ENCODE measurements at regions not wholly inside any gene's neighbourhood (a gene's known extent, or its start where the extent isn't known, plus 50 kb on each side); places are given as distances from the start of the nearest gene placed in this dataset.

- ChIA-PET CTCF (no interaction called here), POLR2A (no interaction called here)
- H3K4me3 ChIP-seq (ENCODE audit: low read depth, low read length) = no peak overlapping the region
- TF ChIP-seq, protein P1, sequence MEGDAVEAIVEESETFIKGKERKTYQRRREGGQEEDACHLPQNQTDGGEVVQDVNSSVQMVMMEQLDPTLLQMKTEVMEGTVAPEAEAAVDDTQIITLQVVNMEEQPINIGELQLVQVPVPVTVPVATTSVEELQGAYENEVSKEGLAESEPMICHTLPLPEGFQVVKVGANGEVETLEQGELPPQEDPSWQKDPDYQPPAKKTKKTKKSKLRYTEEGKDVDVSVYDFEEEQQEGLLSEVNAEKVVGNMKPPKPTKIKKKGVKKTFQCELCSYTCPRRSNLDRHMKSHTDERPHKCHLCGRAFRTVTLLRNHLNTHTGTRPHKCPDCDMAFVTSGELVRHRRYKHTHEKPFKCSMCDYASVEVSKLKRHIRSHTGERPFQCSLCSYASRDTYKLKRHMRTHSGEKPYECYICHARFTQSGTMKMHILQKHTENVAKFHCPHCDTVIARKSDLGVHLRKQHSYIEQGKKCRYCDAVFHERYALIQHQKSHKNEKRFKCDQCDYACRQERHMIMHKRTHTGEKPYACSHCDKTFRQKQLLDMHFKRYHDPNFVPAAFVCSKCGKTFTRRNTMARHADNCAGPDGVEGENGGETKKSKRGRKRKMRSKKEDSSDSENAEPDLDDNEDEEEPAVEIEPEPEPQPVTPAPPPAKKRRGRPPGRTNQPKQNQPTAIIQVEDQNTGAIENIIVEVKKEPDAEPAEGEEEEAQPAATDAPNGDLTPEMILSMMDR (IDR thresholded peaks at IDR 0.05; ENCODE audit: insufficient read depth, low read length, missing control alignments) = no peak
- no peak for DNase-seq (ENCODE audit: low read depth, low spot score)
These were observed 496.1 kb upstream of the FSIP2 start for GRCh38 chr2:185242462-185242861.

DNA sequence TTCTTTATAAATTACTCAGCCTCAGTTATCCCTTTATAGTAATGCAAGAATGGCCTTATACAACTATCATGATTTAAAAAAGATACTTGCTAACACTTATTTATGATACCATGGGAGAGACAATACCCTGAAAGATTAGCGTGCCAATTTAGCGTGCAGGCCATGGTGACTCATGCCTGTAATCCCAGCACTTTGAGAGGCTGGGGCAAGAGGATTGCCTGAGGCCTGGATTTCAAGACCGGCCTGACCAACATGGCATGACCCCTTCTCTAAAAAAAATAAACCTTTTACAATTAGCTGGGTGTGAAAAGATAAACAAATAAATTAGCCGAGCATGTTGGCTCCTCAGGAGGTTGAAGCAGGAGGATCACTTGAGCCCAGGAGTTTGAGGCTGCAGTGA lies 493.4 kb upstream of the FSIP2 start:
- DNase-seq (ENCODE audit: low read depth, low spot score) = no peak
- no peak overlapping the region for H3K4me3 ChIP-seq (ENCODE audit: low read depth, low read length)
- CTCF ChIA-PET = no interaction called here
- POLR2A ChIA-PET = no interaction called here
- TF ChIP-seq, protein P1 (IDR thresholded peaks at IDR 0.05; ENCODE audit: insufficient read depth, low read length, missing control alignments) = no peak

- H3K4me3 ChIP-seq (ENCODE audit: low read depth, low read length) = no peak overlapping the region
- TF ChIP-seq, protein P1 (IDR thresholded peaks at IDR 0.05; ENCODE audit: insufficient read depth, low read length, missing control alignments) = no peak
- ChIA-PET CTCF (no interaction called here), POLR2A (no interaction called here)
- no peak for DNase-seq (ENCODE audit: low read depth, low spot score)
These were observed 492.8 kb upstream of the FSIP2 start for GRCh38 chr2:185245806-185246205.

- TF ChIP-seq, protein P1 (IDR thresholded peaks at IDR 0.05; ENCODE audit: insufficient read depth, low read length, missing control alignments) = no peak
- H3K4me3 ChIP-seq (ENCODE audit: low read depth, low read length) = no peak overlapping the region
- CTCF ChIA-PET = no interaction called here
- POLR2A ChIA-PET = no interaction called here
- DNase-seq (ENCODE audit: low read depth, low spot score) = no peak
These were observed 491.9 kb upstream of the FSIP2 start for GRCh38 chr2:185246717-185247116.

DNA sequence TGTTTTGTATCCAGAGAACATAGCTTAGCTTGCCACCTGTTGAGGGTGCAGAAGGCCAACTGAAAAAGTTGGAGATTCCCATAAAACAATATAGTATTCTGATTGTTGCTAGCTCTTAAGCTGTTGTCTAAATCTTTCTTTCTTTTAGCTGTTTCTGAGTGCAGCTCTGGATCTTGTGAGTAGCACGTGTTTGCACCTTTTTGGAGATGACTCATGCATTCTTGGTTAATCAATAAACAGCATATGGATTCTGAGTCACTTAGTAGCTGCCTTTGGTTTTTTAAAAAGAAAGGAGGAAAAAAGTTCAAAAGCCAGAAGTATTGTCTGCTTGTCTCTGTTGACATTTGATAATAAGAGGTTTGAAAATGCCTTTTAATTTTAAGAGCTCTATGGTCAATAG lies 483.0 kb upstream of the FSIP2 start:
- no peak overlapping the region for H3K4me3 ChIP-seq (ENCODE audit: low read depth, low read length)
- ChIA-PET POLR2A (no interaction called here), CTCF (no interaction called here)
- no peak for DNase-seq (ENCODE audit: low read depth, low spot score)
- TF ChIP-seq, protein P1 (IDR thresholded peaks at IDR 0.05; ENCODE audit: insufficient read depth, low read length, missing control alignments) = no peak

DNA sequence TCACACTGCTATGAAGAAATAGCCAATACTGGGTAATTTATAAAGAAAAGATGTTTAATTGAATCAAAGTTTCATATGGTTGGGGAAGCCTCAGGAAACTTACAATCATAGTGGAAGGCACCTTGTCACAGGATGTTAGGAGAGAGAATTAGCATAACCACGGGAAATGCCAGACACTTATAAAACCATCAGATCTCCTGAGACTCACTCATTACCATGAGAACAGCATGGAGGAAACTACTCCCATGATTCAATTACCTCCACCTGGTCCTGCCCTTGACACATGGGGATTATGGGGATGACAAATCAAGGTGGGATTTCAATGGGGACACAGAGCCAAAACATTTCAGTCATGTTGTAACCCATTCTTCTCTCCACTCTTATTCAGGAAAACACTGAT lies 472.9 kb upstream of the FSIP2 start:
- no peak for DNase-seq (ENCODE audit: low read depth, low spot score)
- TF ChIP-seq, protein P1 (IDR thresholded peaks at IDR 0.05; ENCODE audit: insufficient read depth, low read length, missing control alignments) = no peak
- CTCF ChIA-PET = no interaction called here
- no peak overlapping the region for H3K4me3 ChIP-seq (ENCODE audit: low read depth, low read length)
- POLR2A ChIA-PET = no interaction called here

Measured in AG04449 (cell line).